H9 (cell line): ENCODE measurements at regions not wholly inside any gene's neighbourhood (a gene's known extent, or its start where the extent isn't known, plus 50 kb on each side); places are given as distances from the start of the nearest gene placed in this dataset.

Experiments
- DNase-seq: peaks from one replicate; pipeline ENCODE4 v3.0.0-alpha.2; 2017
- H2AFZ ChIP-seq: one replicate; pipeline ENCODE4 v1.6.1; 2013; ENCODE audit warnings: mild to moderate bottlenecking, low read length, control low read depth, moderate library complexity
- H2AK5ac ChIP-seq: 2 replicates; pipeline ENCODE4 v1.6.1; 2013; ENCODE audit warnings: low read length, control low read depth, mixed read lengths; ENCODE audit not compliant: insufficient read length
- H2BK120ac ChIP-seq: one replicate; pipeline ENCODE4 v1.6.1; 2013; ENCODE audit warnings: low read depth, mild to moderate bottlenecking, low read length, control low read depth, inconsistent platforms; ENCODE audit not compliant: poor library complexity, severe bottlenecking
- H2BK12ac ChIP-seq: 2 replicates; pipeline ENCODE4 v1.6.1; 2013; ENCODE audit warnings: low read length, control low read depth, mixed read lengths, low read depth; ENCODE audit not compliant: insufficient read length
- H2BK15ac ChIP-seq: 2 replicates; pipeline ENCODE4 v1.6.1; 2013; ENCODE audit warnings: low read depth, low read length, control low read depth
- H2BK20ac ChIP-seq: one replicate; pipeline ENCODE4 v1.6.1; 2013; ENCODE audit warnings: low read depth, mild to moderate bottlenecking, low read length, control low read depth, inconsistent platforms; ENCODE audit not compliant: poor library complexity, severe bottlenecking
- H2BK5ac ChIP-seq: 2 replicates; pipeline ENCODE4 v1.6.1; 2013; ENCODE audit warnings: low read length, control low read depth, mixed read lengths; ENCODE audit not compliant: insufficient read length
- H3K14ac ChIP-seq: 2 replicates; pipeline ENCODE4 v1.6.1; 2013; ENCODE audit warnings: low read length, control low read depth; ENCODE audit not compliant: insufficient read depth
- H3K18ac ChIP-seq: 2 replicates; pipeline ENCODE4 v1.6.1; 2013; ENCODE audit warnings: low read depth, mild to moderate bottlenecking, mixed read lengths, low read length, control low read depth; ENCODE audit not compliant: insufficient read length
- H3K23ac ChIP-seq: 2 replicates; pipeline ENCODE4 v1.6.1; 2013; ENCODE audit warnings: low read length, control low read depth, mixed read lengths, low read depth; ENCODE audit not compliant: insufficient read length
- H3K23me2 ChIP-seq: 2 replicates; pipeline ENCODE4 v1.6.1; 2013; ENCODE audit warnings: low read depth, mild to moderate bottlenecking, mixed read lengths, low read length, control low read depth; ENCODE audit not compliant: insufficient read length, poor library complexity, severe bottlenecking
- H3K27ac ChIP-seq: 2 replicates; pipeline ENCODE4 v1.5.1; 2013; ENCODE audit warnings: low read length, control low read depth, mixed read lengths, low read depth; ENCODE audit not compliant: insufficient read length
- H3K27me3 ChIP-seq: 2 replicates; pipeline ENCODE4 v1.6.1; 2013; ENCODE audit warnings: low read length, control low read depth, inconsistent platforms; ENCODE audit not compliant: insufficient read depth
- H3K4ac ChIP-seq: 2 replicates; pipeline ENCODE4 v1.6.1; 2013; ENCODE audit warnings: low read depth, mild to moderate bottlenecking, control low read depth, inconsistent platforms, low read length, moderate library complexity
- H3K4me1 ChIP-seq: 2 replicates; pipeline ENCODE4 v1.6.1; 2013; ENCODE audit warnings: low read length, control low read depth, inconsistent platforms; ENCODE audit not compliant: insufficient read depth
- H3K4me2 ChIP-seq: 2 replicates; pipeline ENCODE4 v1.6.1; 2013; ENCODE audit warnings: low read length, control low read depth, mixed read lengths; ENCODE audit not compliant: insufficient read length, insufficient read depth
- H3K56ac ChIP-seq: 2 replicates; pipeline ENCODE4 v1.6.1; 2013; ENCODE audit warnings: low read depth, mild to moderate bottlenecking, mixed read lengths, low read length, control low read depth; ENCODE audit not compliant: insufficient read length
- H3K79me1 ChIP-seq: 2 replicates; pipeline ENCODE4 v1.6.1; 2013; ENCODE audit warnings: low read depth, mild to moderate bottlenecking, moderate library complexity, low read length, control low read depth, inconsistent platforms; ENCODE audit not compliant: insufficient read depth, poor library complexity, severe bottlenecking
- H3K79me2 ChIP-seq: 2 replicates; pipeline ENCODE4 v1.6.1; 2013; ENCODE audit warnings: low read length, control low read depth, inconsistent platforms; ENCODE audit not compliant: insufficient read depth
- H3K9ac ChIP-seq: 2 replicates; pipeline ENCODE4 v1.6.1; 2013; ENCODE audit warnings: low read length, control low read depth, mixed read lengths; ENCODE audit not compliant: insufficient read length; ENCODE audit errors: extremely low read depth
- H3K9me3 ChIP-seq: one replicate; pipeline ENCODE4 v1.6.1; 2013; ENCODE audit warnings: low read depth, low read length, inconsistent platforms; ENCODE audit not compliant: control insufficient read depth
- H3T11ph ChIP-seq: one replicate; pipeline ENCODE4 v1.6.1; 2013; ENCODE audit warnings: mild to moderate bottlenecking, low read length, control low read depth, inconsistent platforms
- H4K20me1 ChIP-seq: one replicate; pipeline ENCODE4 v1.6.1; 2013; ENCODE audit not compliant: control insufficient read depth, insufficient read length, insufficient read depth
- H4K5ac ChIP-seq: 2 replicates; pipeline ENCODE4 v1.6.1; 2013; ENCODE audit warnings: low read depth, mild to moderate bottlenecking, mixed read lengths, low read length, control low read depth; ENCODE audit not compliant: insufficient read length
- H4K8ac ChIP-seq: replicated peaks from 2 replicates; pipeline ENCODE4 v1.6.1; 2013; ENCODE audit warnings: low read length, control low read depth, mixed read lengths, low read depth; ENCODE audit not compliant: insufficient read length
- H4K91ac ChIP-seq: 2 replicates; pipeline ENCODE4 v1.6.1; 2013; ENCODE audit warnings: low read depth, mild to moderate bottlenecking, moderate library complexity, mixed read lengths, low read length, control low read depth; ENCODE audit not compliant: insufficient read length
- H3K27ac Mint-ChIP-seq, 3 experiments: 2 replicates in 2 of 3; 3 replicates in 1 of 3; pipeline ENCODE4 v1.8.0; 2020 to 2021; ENCODE audit warnings: mixed read lengths in 3 of 3, mild to moderate bottlenecking in 1 of 3, moderate library complexity in 1 of 3
- H3K27me3 Mint-ChIP-seq: 2 replicates; pipeline ENCODE4 v1.8.0; 2021; ENCODE audit warnings: low read depth, mild to moderate bottlenecking, moderate library complexity, mixed read lengths
- H3K36me3 Mint-ChIP-seq, 3 experiments: 2 replicates in 2 of 3; 3 replicates in 1 of 3; pipeline ENCODE4 v1.8.0; 2020 to 2021; ENCODE audit warnings: low read depth in 3 of 3, mixed read lengths in 3 of 3; ENCODE audit not compliant: insufficient read depth in 1 of 3
- H3K4me1 Mint-ChIP-seq, 2 experiments: 2 replicates each; pipeline ENCODE4 v1.8.0; 2020; ENCODE audit warnings: mixed read lengths in 2 of 2
- H3K4me3 Mint-ChIP-seq, 2 experiments: 2 replicates in 1 of 2; 3 replicates in 1 of 2; pipeline ENCODE4 v1.8.0; 2020 to 2021; ENCODE audit warnings: mild to moderate bottlenecking in 2 of 2, mixed read lengths in 2 of 2, moderate library complexity in 1 of 2
- H3K9me3 Mint-ChIP-seq, 2 experiments: 2 replicates in 1 of 2; 3 replicates in 1 of 2; pipeline ENCODE4 v1.8.0; 2020; ENCODE audit warnings: mild to moderate bottlenecking in 2 of 2, mixed read lengths in 2 of 2, moderate library complexity in 1 of 2
- CTCF ChIP-seq: fragments of 200-600 bp; sonication (generic); conservative IDR thresholded peaks from 3 replicates; pipeline ENCODE4 v1.8.0; 2021; ENCODE audit warnings: antibody characterized with exemption, mild to moderate bottlenecking
- WGBS: extraction: QIAGEN DNeasy Blood & Tissue Kit; methylation state at CpG from one replicate; pipeline ENCODE4 v1.1.7; 2013; ENCODE audit warnings: missing lambda C conversion rate, low lambda C conversion rate, mixed read lengths; ENCODE audit not compliant: insufficient read length; ENCODE audit errors: extremely low coverage; 5-methylcytosine and 5-hydroxymethylcytosine counted together

GRCh38 chr10:28833313-28833712, 156.0 kb downstream of the BAMBI start:
- H3K18ac ChIP-seq = no peak overlapping the region
- H2BK12ac ChIP-seq = no peak overlapping the region
- no peak for DNase-seq
- no peak overlapping the region for H3K9ac ChIP-seq
- H2BK15ac ChIP-seq = no peak overlapping the region
- no peak overlapping the region for H3K23ac ChIP-seq
- no peak overlapping the region for H3K27ac ChIP-seq
- H2AFZ ChIP-seq = no peak overlapping the region
- H3K56ac ChIP-seq = no peak overlapping the region
- no peak overlapping the region for H4K8ac ChIP-seq
- H3K4ac ChIP-seq = no peak overlapping the region
- Mint-ChIP-seq H3K9me3 (no peaks in the 10 kb centered on the region), H3K4me1 (no peaks in the 10 kb centered on the region), H3K27me3 (peaks cover 3% of the 10 kb centered on the region; the same call in 1 of the 2 replicates), H3K4me3 (no peak overlapping the region), H3K27ac (no peak overlapping the region), H3K36me3 (no peaks in the 10 kb centered on the region)
- H2BK5ac ChIP-seq = no peak overlapping the region
- H3K27me3 ChIP-seq = no peaks in the 10 kb centered on the region
- no peak overlapping the region for H4K5ac ChIP-seq
- no peaks in the 10 kb centered on the region for H3K79me1 ChIP-seq
- H3K4me1 ChIP-seq = no peaks in the 10 kb centered on the region
- H2BK20ac ChIP-seq = no peak overlapping the region
- H3K14ac ChIP-seq = no peak overlapping the region
- no peaks in the 10 kb centered on the region for H4K20me1 ChIP-seq
- no peaks in the 10 kb centered on the region for H3K79me2 ChIP-seq
- H3K9me3 ChIP-seq = no peaks in the 10 kb centered on the region
- no peak overlapping the region for H4K91ac ChIP-seq
- no peak overlapping the region for H3K4me2 ChIP-seq
- H3K23me2 ChIP-seq = no peaks in the 10 kb centered on the region
- no peak overlapping the region for H2AK5ac ChIP-seq
- no CpG with 5 or more reads among the region's 4 CpGs for WGBS
- H3T11ph ChIP-seq = no peak overlapping the region
- H2BK120ac ChIP-seq = no peak overlapping the region
- no peak for TF ChIP-seq CTCF
